Loucy (cell line): ENCODE measurements at regions not wholly inside any gene's neighbourhood (a gene's known extent, or its start where the extent isn't known, plus 50 kb on each side); places are given as distances from the start of the nearest gene placed in this dataset.

ENCODE experiments used
- H2AFZ ChIP-seq: fragments of 200-600 bp; sonication (generic); 2 replicates; pipeline ENCODE4 v1.6.0; 2016; ENCODE audit warnings: antibody characterized with exemption, mild to moderate bottlenecking, low read length, moderate library complexity
- H3F3A ChIP-seq: fragments of 200-600 bp; 2 replicates; pipeline ENCODE4 v1.6.0; 2016; ENCODE audit warnings: antibody characterized with exemption, low read depth, mild to moderate bottlenecking
- H3K27me3 ChIP-seq: fragments of 200-600 bp; sonication (generic); 2 replicates; pipeline ENCODE4 v1.6.1; 2014; ENCODE audit warnings: low read length, mild to moderate bottlenecking; ENCODE audit not compliant: insufficient read depth, poor library complexity, severe bottlenecking
- H3K36me3 ChIP-seq: fragments of 200-600 bp; sonication (generic); 2 replicates; pipeline ENCODE4 v1.6.1; 2016; ENCODE audit warnings: low read length; ENCODE audit not compliant: insufficient read depth
- H3K4me1 ChIP-seq: fragments of 200-600 bp; sonication (generic); 2 replicates; pipeline ENCODE4 v1.5.1; 2014; ENCODE audit warnings: low read length, mild to moderate bottlenecking; ENCODE audit not compliant: insufficient read depth, poor library complexity, severe bottlenecking
- H3K4me2 ChIP-seq: fragments of 200-600 bp; sonication (generic); 2 replicates; pipeline ENCODE4 v1.6.0; 2014; ENCODE audit warnings: antibody characterized with exemption, low read length, low read depth, mild to moderate bottlenecking; ENCODE audit not compliant: poor library complexity, severe bottlenecking
- H3K4me3 ChIP-seq: fragments of 200-600 bp; sonication (generic); 2 replicates; pipeline ENCODE4 v1.5.1; 2014; ENCODE audit warnings: low read length, mild to moderate bottlenecking, mixed read lengths; ENCODE audit not compliant: poor library complexity, severe bottlenecking
- H3K79me2 ChIP-seq: fragments of 200-600 bp; sonication (generic); 2 replicates; pipeline ENCODE4 v1.6.1; 2014; ENCODE audit warnings: low read length; ENCODE audit not compliant: insufficient read depth
- H3K9ac ChIP-seq: fragments of 200-600 bp; sonication (generic); 2 replicates; pipeline ENCODE4 v1.6.0; 2014; ENCODE audit warnings: mild to moderate bottlenecking, low read depth, low read length, moderate library complexity; ENCODE audit not compliant: poor library complexity, severe bottlenecking
- H3K9me2 ChIP-seq: fragments of 200-600 bp; sonication (generic); replicated peaks from 2 replicates; pipeline ENCODE4 v1.6.1; 2016; ENCODE audit warnings: low read depth, low read length, mixed read lengths
- H3K9me3 ChIP-seq: fragments of 200-600 bp; sonication (generic); 2 replicates; pipeline ENCODE4 v1.6.1; 2014; ENCODE audit warnings: mild to moderate bottlenecking, antibody characterized with exemption, low read length, low read depth; ENCODE audit not compliant: insufficient read depth
- H4K20me1 ChIP-seq: fragments of 200-600 bp; sonication (generic); 2 replicates; pipeline ENCODE4 v1.6.0; 2014; ENCODE audit warnings: antibody characterized with exemption, low read length, mild to moderate bottlenecking; ENCODE audit not compliant: insufficient read depth, poor library complexity, severe bottlenecking
- EZH2phosphoT487 ChIP-seq: fragments of 200-600 bp; IDR thresholded peaks from 2 replicates; pipeline ENCODE4 v1.6.1; 2018; ENCODE audit warnings: antibody characterized with exemption, mild to moderate bottlenecking, moderate library complexity, borderline replicate concordance
- TF ChIP-seq, protein P1 (sequence below): fragments of 200-600 bp; sonication (generic); conservative IDR thresholded peaks from 2 replicates; pipeline ENCODE4 v1.5.1; 2014; ENCODE audit warnings: mild to moderate bottlenecking, antibody characterized with exemption, low read length

GRCh38 chrX:128439159-128439558, 387.0 kb upstream of the ACTRT1 start:
- H3K79me2 ChIP-seq: no peaks in the 10 kb centered on the region
- H3K4me1 ChIP-seq: no peaks in the 10 kb centered on the region
- H4K20me1 ChIP-seq: no peaks in the 10 kb centered on the region
- H3K36me3 ChIP-seq: no peaks in the 10 kb centered on the region
- TF ChIP-seq, protein P1, sequence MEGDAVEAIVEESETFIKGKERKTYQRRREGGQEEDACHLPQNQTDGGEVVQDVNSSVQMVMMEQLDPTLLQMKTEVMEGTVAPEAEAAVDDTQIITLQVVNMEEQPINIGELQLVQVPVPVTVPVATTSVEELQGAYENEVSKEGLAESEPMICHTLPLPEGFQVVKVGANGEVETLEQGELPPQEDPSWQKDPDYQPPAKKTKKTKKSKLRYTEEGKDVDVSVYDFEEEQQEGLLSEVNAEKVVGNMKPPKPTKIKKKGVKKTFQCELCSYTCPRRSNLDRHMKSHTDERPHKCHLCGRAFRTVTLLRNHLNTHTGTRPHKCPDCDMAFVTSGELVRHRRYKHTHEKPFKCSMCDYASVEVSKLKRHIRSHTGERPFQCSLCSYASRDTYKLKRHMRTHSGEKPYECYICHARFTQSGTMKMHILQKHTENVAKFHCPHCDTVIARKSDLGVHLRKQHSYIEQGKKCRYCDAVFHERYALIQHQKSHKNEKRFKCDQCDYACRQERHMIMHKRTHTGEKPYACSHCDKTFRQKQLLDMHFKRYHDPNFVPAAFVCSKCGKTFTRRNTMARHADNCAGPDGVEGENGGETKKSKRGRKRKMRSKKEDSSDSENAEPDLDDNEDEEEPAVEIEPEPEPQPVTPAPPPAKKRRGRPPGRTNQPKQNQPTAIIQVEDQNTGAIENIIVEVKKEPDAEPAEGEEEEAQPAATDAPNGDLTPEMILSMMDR: no peak
- TF ChIP-seq EZH2phosphoT487: no peak
- H3K27me3 ChIP-seq: no peaks in the 10 kb centered on the region
- no peaks in the 10 kb centered on the region for H3K9me2 ChIP-seq
- no peak overlapping the region for H3K9ac ChIP-seq
- no peak overlapping the region for H3K4me3 ChIP-seq
- H3K9me3 ChIP-seq: no peaks in the 10 kb centered on the region
- H3F3A ChIP-seq: no peaks in the 10 kb centered on the region
- no peak overlapping the region for H3K4me2 ChIP-seq
- H2AFZ ChIP-seq: no peak overlapping the region

GRCh38 chrX:128438082-128438481, 385.9 kb upstream of the ACTRT1 start:
- no peaks in the 10 kb centered on the region for H3K27me3 ChIP-seq
- no peak overlapping the region for H2AFZ ChIP-seq
- H3K79me2 ChIP-seq: no peaks in the 10 kb centered on the region
- H3K4me3 ChIP-seq: no peak overlapping the region
- no peaks in the 10 kb centered on the region for H3K9me3 ChIP-seq
- no peaks in the 10 kb centered on the region for H4K20me1 ChIP-seq
- no peak for TF ChIP-seq EZH2phosphoT487
- TF ChIP-seq, protein P1: no peak
- H3K9me2 ChIP-seq: no peaks in the 10 kb centered on the region
- no peak overlapping the region for H3K4me2 ChIP-seq
- no peaks in the 10 kb centered on the region for H3K4me1 ChIP-seq
- H3K36me3 ChIP-seq: no peaks in the 10 kb centered on the region
- no peaks in the 10 kb centered on the region for H3F3A ChIP-seq
- no peak overlapping the region for H3K9ac ChIP-seq

- H2AFZ ChIP-seq: no peak overlapping the region
- H3K36me3 ChIP-seq: no peaks in the 10 kb centered on the region
- H4K20me1 ChIP-seq: no peaks in the 10 kb centered on the region
- no peaks in the 10 kb centered on the region for H3F3A ChIP-seq
- H3K27me3 ChIP-seq: no peaks in the 10 kb centered on the region
- H3K9ac ChIP-seq: no peak overlapping the region
- no peaks in the 10 kb centered on the region for H3K9me3 ChIP-seq
- H3K4me2 ChIP-seq: no peak overlapping the region
- no peaks in the 10 kb centered on the region for H3K79me2 ChIP-seq
- H3K4me3 ChIP-seq: no peak overlapping the region
- H3K4me1 ChIP-seq: no peaks in the 10 kb centered on the region
- no peaks in the 10 kb centered on the region for H3K9me2 ChIP-seq
- TF ChIP-seq EZH2phosphoT487: no peak
- TF ChIP-seq, protein P1: no peak
Observed at GRCh38 chrX:128436397-128437103, 384.3 kb upstream of the ACTRT1 start.
